ENCODE measurements at regions not wholly inside any gene's neighbourhood (a gene's known extent, or its start where the extent isn't known, plus 50 kb on each side); places are given as distances from the start of the nearest gene placed in this dataset.
"Not testable (repeated sequence)": the region's sequence is repeated elsewhere in the genome, so short reads cannot be mapped to it uniquely, and the experiment has no call there.

DNA sequence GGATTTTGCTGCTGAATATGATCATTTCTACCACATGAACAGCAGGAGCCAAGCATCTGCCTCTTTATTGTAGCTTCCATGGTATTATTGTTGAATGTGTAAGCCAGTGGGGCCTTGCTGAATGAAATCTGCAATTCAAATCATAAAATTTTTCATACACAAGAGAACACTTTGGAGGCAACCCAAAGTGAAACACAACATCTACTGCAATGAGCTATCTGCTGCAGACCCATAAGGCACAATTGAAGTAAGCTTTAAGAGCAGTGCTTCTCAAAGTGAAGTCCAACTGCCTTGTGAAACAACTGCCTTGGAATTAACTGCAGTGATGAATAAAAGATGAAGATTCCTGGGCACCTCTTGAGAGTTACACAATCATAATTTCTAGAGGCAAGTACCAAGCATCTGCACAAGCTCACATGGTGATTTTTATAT, 626.3 kb upstream of the INTU start:
- no peaks in the 10 kb centered on the region for H3K36me3 ChIP-seq
- H3K27me3 ChIP-seq: no peaks in the 10 kb centered on the region
- DNase-seq (ENCODE audit: low spot score in 2 of 2): no peak
- H3K9me3 ChIP-seq: no peaks in the 10 kb centered on the region
- H3K4me1 ChIP-seq: no peaks in the 10 kb centered on the region
- TF ChIP-seq POLR2A (IDR thresholded peaks at IDR 0.05): no peak
- TF ChIP-seq EP300 (IDR thresholded peaks at IDR 0.05): no peak
- TF ChIP-seq, protein P1, sequence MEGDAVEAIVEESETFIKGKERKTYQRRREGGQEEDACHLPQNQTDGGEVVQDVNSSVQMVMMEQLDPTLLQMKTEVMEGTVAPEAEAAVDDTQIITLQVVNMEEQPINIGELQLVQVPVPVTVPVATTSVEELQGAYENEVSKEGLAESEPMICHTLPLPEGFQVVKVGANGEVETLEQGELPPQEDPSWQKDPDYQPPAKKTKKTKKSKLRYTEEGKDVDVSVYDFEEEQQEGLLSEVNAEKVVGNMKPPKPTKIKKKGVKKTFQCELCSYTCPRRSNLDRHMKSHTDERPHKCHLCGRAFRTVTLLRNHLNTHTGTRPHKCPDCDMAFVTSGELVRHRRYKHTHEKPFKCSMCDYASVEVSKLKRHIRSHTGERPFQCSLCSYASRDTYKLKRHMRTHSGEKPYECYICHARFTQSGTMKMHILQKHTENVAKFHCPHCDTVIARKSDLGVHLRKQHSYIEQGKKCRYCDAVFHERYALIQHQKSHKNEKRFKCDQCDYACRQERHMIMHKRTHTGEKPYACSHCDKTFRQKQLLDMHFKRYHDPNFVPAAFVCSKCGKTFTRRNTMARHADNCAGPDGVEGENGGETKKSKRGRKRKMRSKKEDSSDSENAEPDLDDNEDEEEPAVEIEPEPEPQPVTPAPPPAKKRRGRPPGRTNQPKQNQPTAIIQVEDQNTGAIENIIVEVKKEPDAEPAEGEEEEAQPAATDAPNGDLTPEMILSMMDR (IDR thresholded peaks at IDR 0.05): no peak
- TF ChIP-seq POLR2AphosphoS5 (IDR thresholded peaks at IDR 0.05): no peak
- H3K4me3 ChIP-seq: no peak overlapping the region
- H3K27ac ChIP-seq: no peak overlapping the region

DNA sequence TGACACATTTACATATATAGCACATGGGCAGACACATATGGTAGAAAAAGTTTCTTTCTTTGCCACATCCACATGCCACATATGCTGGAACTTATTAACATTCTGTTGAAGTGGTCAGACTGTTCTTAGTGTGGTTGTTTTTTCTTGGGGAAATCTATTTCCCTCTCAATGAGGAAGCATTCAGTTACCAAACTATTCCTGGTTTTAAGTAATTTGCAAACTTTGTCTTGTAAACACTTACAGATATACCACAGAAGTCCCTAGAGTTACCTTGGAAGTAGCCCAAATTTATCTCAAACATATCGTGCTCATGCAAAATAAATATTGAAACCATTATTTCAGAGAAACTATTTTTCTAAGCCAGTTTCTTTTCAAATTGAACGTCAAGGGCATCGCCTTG, 625.5 kb upstream of the INTU start:
- Histone ChIP-seq H3K9me3 (no peaks in the 10 kb centered on the region), H3K27me3 (no peaks in the 10 kb centered on the region), H3K27ac (no peak overlapping the region), H3K4me1 (no peaks in the 10 kb centered on the region), H3K4me3 (no peak overlapping the region), H3K36me3 (no peaks in the 10 kb centered on the region)
- DNase-seq (ENCODE audit: low spot score in 2 of 2): no peak
- TF ChIP-seq POLR2AphosphoS5 (IDR thresholded peaks at IDR 0.05) (no peak), EP300 (IDR thresholded peaks at IDR 0.05) (no peak), POLR2A (IDR thresholded peaks at IDR 0.05) (no peak)
- TF ChIP-seq, protein P1 (IDR thresholded peaks at IDR 0.05): no peak
- WGBS: 69% methylated on average over 3 of the region's 3 CpGs

DNA sequence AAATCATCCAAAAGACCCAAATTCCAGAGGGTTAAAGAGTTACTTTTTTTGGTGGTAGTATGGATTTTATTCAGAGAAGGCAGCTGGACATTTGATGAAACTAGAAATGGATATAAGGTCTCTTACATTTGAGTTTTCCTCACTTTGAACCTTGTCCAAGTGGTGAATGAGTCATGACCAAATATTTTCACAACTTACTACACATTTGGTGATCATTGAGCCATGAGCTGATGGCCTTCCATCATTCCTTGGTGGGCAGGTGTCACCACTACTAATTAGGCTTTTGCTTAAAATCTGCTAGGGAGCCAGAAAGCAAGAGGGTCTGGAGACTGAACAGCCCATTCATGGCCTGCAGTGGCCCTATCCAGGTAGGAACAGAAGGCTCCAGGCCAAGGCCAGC, 620.2 kb upstream of the INTU start:
- H3K4me3 ChIP-seq: no peak overlapping the region
- no peak for DNase-seq (ENCODE audit: low spot score in 2 of 2)
- no peaks in the 10 kb centered on the region for H3K36me3 ChIP-seq
- no peaks in the 10 kb centered on the region for H3K4me1 ChIP-seq
- TF ChIP-seq EP300 (IDR thresholded peaks at IDR 0.05) (no peak), POLR2A (IDR thresholded peaks at IDR 0.05) (no peak), POLR2AphosphoS5 (IDR thresholded peaks at IDR 0.05) (no peak)
- TF ChIP-seq, protein P1 (IDR thresholded peaks at IDR 0.05): no peak
- no peaks in the 10 kb centered on the region for H3K27me3 ChIP-seq
- H3K9me3 ChIP-seq: no peaks in the 10 kb centered on the region
- H3K27ac ChIP-seq: no peak overlapping the region

DNA sequence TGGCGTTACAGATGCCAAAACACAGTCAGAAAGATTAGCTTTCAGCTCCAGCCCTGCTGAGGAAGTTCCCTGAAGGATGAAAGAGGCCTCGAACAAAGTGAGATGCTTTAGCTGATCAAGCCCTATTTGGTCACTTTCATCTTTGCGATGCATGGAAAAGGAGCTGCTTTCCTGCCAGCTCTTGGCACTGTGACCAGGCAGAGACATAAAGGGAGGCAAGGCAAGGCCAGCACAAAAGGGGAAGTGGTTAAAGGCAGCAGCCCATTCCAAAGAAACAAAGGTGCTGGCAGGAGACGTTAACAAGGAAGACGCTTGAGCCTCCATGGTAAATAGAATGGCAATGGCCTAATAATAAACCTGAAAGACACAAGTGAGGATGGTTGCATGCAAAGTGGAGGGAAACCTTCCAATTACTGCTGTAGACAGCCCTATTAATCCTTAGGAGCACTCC, 617.1 kb upstream of the INTU start:
- WGBS: 42% methylated on average over 5 of the region's 5 CpGs
- DNase-seq (ENCODE audit: low spot score in 2 of 2): no peak
- Histone ChIP-seq H3K4me1 (no peaks in the 10 kb centered on the region), H3K27ac (no peak overlapping the region), H3K36me3 (no peaks in the 10 kb centered on the region), H3K27me3 (no peaks in the 10 kb centered on the region), H3K4me3 (no peak overlapping the region), H3K9me3 (no peaks in the 10 kb centered on the region)
- no peak for TF ChIP-seq POLR2AphosphoS5 (IDR thresholded peaks at IDR 0.05)
- TF ChIP-seq, protein P1 (IDR thresholded peaks at IDR 0.05): no peak
- no peak for TF ChIP-seq EP300 (IDR thresholded peaks at IDR 0.05)

DNA sequence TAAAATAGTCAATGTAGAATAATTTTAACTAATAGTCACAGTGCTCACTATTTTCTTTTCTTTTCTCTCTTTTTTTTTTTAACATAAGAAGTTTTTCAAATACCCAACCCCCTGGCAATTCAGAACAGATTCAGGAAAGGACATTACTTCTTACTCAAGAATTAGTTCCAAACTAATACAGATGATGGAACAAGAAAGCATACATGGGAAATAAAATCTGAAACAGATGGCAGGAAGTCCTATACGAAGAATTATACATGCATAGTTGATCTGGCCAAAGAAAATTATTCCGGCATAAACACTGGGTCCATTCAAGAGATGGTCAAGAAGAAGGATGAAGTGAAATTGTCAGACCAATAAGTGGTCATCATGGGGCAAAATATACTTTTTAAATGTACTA, 614.4 kb upstream of the INTU start:
- Histone ChIP-seq H3K27me3 (no peaks in the 10 kb centered on the region), H3K36me3 (no peaks in the 10 kb centered on the region), H3K4me3 (no peak overlapping the region), H3K9me3 (no peaks in the 10 kb centered on the region), H3K27ac (no peak overlapping the region), H3K4me1 (no peaks in the 10 kb centered on the region)
- TF ChIP-seq POLR2A (IDR thresholded peaks at IDR 0.05) (no peak), EP300 (IDR thresholded peaks at IDR 0.05) (no peak), POLR2AphosphoS5 (IDR thresholded peaks at IDR 0.05) (no peak)
- TF ChIP-seq, protein P1 (IDR thresholded peaks at IDR 0.05): no peak
- 70% methylated on average over 2 of the region's 2 CpGs for whole genome bisulfite sequencing
- no peak for DNase-seq (ENCODE audit: low spot score in 2 of 2)

DNA sequence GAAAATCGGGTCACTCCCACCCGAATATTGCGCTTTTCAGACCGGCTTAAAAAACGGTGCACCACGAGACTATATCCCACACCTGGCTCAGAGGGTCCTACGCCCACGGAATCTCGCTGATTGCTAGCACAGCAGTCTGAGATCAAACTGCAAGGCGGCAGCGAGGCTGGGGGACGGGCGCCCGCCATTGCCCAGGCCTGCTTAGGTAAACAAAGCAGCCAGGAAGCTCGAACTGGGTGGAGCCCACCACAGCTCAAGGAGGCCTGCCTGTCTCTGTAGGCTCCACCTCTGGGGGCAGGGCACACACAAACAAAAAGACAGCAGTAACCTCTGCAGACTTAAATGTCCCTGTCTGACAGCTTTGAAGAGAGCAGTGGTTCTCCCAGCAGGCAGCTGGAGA, 611.9 kb upstream of the INTU start:
- H3K27me3 ChIP-seq; H3K36me3 ChIP-seq; DNase-seq (ENCODE audit: low spot score in 2 of 2); H3K9me3 ChIP-seq; H3K4me1 ChIP-seq; H3K4me3 ChIP-seq; H3K27ac ChIP-seq: not testable (repeated sequence)
- no CpG with 5 or more reads among the region's 15 CpGs for WGBS

Measured in suprapubic skin (tissue), 4 donors.